ENCODE measurements at regions not wholly inside any gene's neighbourhood (a gene's known extent, or its start where the extent isn't known, plus 50 kb on each side); places are given as distances from the start of the nearest gene placed in this dataset.

DNA sequence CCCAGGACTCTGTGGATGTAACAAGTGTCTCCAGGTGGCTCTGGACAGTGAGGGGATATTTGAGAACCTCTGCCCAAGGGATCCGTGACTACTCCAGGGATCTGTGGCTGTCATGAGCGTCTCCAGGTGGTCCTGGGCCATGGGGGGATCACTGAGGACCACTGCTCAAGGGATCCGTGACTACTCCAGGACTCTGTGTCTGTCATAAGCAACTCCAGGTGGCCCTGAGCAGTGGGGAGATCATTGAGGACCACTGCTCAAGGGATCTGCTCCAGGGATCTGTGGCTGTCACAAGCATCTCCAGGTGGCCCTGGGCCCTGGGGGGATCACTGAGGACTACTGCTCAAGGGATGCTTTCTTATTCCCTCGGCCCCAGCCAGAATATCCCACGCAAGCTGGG lies 133.2 kb upstream of the ADARB2 start:
- DNase-seq (ENCODE audit: low spot score): no peak
- Histone ChIP-seq H3K9ac (ENCODE audit: low read depth in 1 of 2, low read length in 2 of 2) (no peak overlapping the region), H3K27me3 (ENCODE audit: control insufficient read depth in 4 of 4, insufficient read depth in 4 of 4, low read length in 3 of 4) (no peaks in the 10 kb centered on the region), H3K27ac (ENCODE audit: low read depth in 1 of 2, low read length in 2 of 2) (no peak overlapping the region), H3K4me3 (ENCODE audit: low read depth in 1 of 3, low read length in 3 of 3) (no peak overlapping the region), H3K4me1 (ENCODE audit: control insufficient read depth in 4 of 4, insufficient read depth in 4 of 4, low read length in 3 of 4) (no peaks in the 10 kb centered on the region), H3K9me3 (ENCODE audit: control insufficient read depth in 4 of 4, low read length in 3 of 4) (peaks cover 0 to 4% (median under 1%) of the 10 kb centered on the region in 4 donors), H3K36me3 (ENCODE audit: control insufficient read depth in 4 of 4, insufficient read depth in 3 of 4, low read depth in 1 of 4, low read length in 3 of 4) (no peaks in the 10 kb centered on the region)
- 70% methylated on average over 5 of the region's 5 CpGs for WGBS
- TF ChIP-seq, protein P1, sequence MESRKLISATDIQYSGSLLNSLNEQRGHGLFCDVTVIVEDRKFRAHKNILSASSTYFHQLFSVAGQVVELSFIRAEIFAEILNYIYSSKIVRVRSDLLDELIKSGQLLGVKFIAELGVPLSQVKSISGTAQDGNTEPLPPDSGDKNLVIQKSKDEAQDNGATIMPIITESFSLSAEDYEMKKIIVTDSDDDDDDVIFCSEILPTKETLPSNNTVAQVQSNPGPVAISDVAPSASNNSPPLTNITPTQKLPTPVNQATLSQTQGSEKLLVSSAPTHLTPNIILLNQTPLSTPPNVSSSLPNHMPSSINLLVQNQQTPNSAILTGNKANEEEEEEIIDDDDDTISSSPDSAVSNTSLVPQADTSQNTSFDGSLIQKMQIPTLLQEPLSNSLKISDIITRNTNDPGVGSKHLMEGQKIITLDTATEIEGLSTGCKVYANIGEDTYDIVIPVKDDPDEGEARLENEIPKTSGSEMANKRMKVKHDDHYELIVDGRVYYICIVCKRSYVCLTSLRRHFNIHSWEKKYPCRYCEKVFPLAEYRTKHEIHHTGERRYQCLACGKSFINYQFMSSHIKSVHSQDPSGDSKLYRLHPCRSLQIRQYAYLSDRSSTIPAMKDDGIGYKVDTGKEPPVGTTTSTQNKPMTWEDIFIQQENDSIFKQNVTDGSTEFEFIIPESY (IDR thresholded peaks at IDR 0.05): no peak
- no peak for TF ChIP-seq RAD21 (IDR thresholded peaks at IDR 0.05)

DNA sequence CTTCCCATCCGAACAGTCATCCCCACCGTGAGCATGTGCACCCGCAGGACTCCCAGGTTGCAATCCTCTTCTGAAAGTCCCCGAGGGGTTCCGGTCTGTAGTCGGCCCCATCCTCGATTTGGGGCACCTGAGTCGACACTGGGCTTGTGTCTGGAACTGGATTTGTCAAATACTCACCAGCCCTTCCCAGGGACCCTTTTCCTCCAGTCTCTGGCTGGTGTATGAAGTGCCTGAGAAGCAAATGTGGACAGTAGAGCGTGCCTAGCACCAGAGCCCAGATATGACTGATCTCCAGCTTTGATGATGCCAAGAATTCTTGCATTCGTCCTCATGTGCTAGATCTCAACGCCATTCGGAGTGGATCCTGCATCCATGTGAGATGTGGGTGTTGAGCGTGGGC lies 132.5 kb upstream of the ADARB2 start:
- Histone ChIP-seq H3K9me3 (ENCODE audit: control insufficient read depth in 4 of 4, low read length in 3 of 4) (no peaks in the 10 kb centered on the region), H3K36me3 (ENCODE audit: control insufficient read depth in 4 of 4, insufficient read depth in 3 of 4, low read depth in 1 of 4, low read length in 3 of 4) (no peaks in the 10 kb centered on the region), H3K4me3 (ENCODE audit: low read depth in 1 of 3, low read length in 3 of 3) (no peak overlapping the region), H3K4me1 (ENCODE audit: control insufficient read depth in 4 of 4, insufficient read depth in 4 of 4, low read length in 3 of 4) (no peaks in the 10 kb centered on the region), H3K27ac (ENCODE audit: low read depth in 1 of 2, low read length in 2 of 2) (no peak overlapping the region), H3K27me3 (ENCODE audit: control insufficient read depth in 4 of 4, insufficient read depth in 4 of 4, low read length in 3 of 4) (no peaks in the 10 kb centered on the region), H3K9ac (ENCODE audit: low read depth in 1 of 2, low read length in 2 of 2) (no peak overlapping the region)
- WGBS: 77% methylated on average over 13 of the region's 13 CpGs
- no peak for DNase-seq (ENCODE audit: low spot score)
- no peak for TF ChIP-seq HNF4A (conservative IDR thresholded peaks at IDR 0.05)
- TF ChIP-seq, protein P2, sequence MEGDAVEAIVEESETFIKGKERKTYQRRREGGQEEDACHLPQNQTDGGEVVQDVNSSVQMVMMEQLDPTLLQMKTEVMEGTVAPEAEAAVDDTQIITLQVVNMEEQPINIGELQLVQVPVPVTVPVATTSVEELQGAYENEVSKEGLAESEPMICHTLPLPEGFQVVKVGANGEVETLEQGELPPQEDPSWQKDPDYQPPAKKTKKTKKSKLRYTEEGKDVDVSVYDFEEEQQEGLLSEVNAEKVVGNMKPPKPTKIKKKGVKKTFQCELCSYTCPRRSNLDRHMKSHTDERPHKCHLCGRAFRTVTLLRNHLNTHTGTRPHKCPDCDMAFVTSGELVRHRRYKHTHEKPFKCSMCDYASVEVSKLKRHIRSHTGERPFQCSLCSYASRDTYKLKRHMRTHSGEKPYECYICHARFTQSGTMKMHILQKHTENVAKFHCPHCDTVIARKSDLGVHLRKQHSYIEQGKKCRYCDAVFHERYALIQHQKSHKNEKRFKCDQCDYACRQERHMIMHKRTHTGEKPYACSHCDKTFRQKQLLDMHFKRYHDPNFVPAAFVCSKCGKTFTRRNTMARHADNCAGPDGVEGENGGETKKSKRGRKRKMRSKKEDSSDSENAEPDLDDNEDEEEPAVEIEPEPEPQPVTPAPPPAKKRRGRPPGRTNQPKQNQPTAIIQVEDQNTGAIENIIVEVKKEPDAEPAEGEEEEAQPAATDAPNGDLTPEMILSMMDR (IDR thresholded peaks at IDR 0.05; ENCODE audit: low read depth, low read length, missing input control): no peak

DNA sequence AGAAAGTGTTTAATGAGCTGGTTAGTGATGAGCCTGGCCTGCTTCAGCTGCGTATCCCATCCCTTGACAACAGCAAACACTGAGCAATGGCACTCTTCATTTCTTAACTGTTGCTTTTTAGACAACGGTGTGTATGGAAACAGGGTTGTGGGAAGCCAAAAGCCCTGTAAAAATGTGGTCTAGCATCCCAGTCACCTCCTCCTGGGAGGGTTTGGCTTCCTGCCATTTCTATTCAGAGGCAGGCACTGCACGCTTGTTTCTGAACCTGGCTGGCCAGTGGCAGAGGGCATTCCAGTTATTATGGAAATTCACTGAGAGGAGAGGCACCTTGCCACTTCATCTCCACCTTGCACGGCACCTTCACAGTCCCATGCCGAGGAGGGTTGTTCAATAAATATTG lies 123.0 kb upstream of the ADARB2 start:
- WGBS: 79% methylated on average over 5 of the region's 5 CpGs
- Histone ChIP-seq H3K27ac (ENCODE audit: low read depth in 1 of 2, low read length in 2 of 2) (no peak overlapping the region), H3K9me3 (ENCODE audit: control insufficient read depth in 4 of 4, low read length in 3 of 4) (peaks cover 0 to 6% (median 5%) of the 10 kb centered on the region in 4 donors), H3K4me1 (ENCODE audit: control insufficient read depth in 4 of 4, insufficient read depth in 4 of 4, low read length in 3 of 4) (no peaks in the 10 kb centered on the region), H3K36me3 (ENCODE audit: control insufficient read depth in 4 of 4, insufficient read depth in 3 of 4, low read depth in 1 of 4, low read length in 3 of 4) (no peaks in the 10 kb centered on the region), H3K9ac (ENCODE audit: low read depth in 1 of 2, low read length in 2 of 2) (no peak overlapping the region), H3K27me3 (ENCODE audit: control insufficient read depth in 4 of 4, insufficient read depth in 4 of 4, low read length in 3 of 4) (no peaks in the 10 kb centered on the region), H3K4me3 (ENCODE audit: low read depth in 1 of 3, low read length in 3 of 3) (no peak overlapping the region)
- TF ChIP-seq HNF4A (conservative IDR thresholded peaks at IDR 0.05): no peak
- no peak for TF ChIP-seq RAD21 (IDR thresholded peaks at IDR 0.05)
- TF ChIP-seq, protein P3, sequence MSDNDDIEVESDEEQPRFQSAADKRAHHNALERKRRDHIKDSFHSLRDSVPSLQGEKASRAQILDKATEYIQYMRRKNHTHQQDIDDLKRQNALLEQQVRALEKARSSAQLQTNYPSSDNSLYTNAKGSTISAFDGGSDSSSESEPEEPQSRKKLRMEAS (IDR thresholded peaks at IDR 0.05): no peak
- no peak for TF ChIP-seq NR2F2 (IDR thresholded peaks at IDR 0.05)
- TF ChIP-seq, protein P1 (IDR thresholded peaks at IDR 0.05): no peak
- no peak for TF ChIP-seq HNF4G (IDR thresholded peaks at IDR 0.05)
- TF ChIP-seq JUND (IDR thresholded peaks at IDR 0.05): no peak
- no peak for TF ChIP-seq EGR1 (IDR thresholded peaks at IDR 0.05; ENCODE audit: low read depth in 2 of 2)
- no peak for TF ChIP-seq YY1 (IDR thresholded peaks at IDR 0.05)
- no peak for TF ChIP-seq SP1 (IDR thresholded peaks at IDR 0.05)
- TF ChIP-seq TAF1 (conservative IDR thresholded peaks at IDR 0.05): no peak
- TF ChIP-seq, protein P2 (IDR thresholded peaks at IDR 0.05; ENCODE audit: low read depth, low read length, missing input control): no peak
- TF ChIP-seq RXRA (IDR thresholded peaks at IDR 0.05): no peak
- TF ChIP-seq GABPA (IDR thresholded peaks at IDR 0.05 in 1 of 2, conservative IDR thresholded peaks at IDR 0.05 in 1 of 2): no peak
- TF ChIP-seq FOXA2 (IDR thresholded peaks at IDR 0.05): no peak
- TF ChIP-seq, protein P4, sequence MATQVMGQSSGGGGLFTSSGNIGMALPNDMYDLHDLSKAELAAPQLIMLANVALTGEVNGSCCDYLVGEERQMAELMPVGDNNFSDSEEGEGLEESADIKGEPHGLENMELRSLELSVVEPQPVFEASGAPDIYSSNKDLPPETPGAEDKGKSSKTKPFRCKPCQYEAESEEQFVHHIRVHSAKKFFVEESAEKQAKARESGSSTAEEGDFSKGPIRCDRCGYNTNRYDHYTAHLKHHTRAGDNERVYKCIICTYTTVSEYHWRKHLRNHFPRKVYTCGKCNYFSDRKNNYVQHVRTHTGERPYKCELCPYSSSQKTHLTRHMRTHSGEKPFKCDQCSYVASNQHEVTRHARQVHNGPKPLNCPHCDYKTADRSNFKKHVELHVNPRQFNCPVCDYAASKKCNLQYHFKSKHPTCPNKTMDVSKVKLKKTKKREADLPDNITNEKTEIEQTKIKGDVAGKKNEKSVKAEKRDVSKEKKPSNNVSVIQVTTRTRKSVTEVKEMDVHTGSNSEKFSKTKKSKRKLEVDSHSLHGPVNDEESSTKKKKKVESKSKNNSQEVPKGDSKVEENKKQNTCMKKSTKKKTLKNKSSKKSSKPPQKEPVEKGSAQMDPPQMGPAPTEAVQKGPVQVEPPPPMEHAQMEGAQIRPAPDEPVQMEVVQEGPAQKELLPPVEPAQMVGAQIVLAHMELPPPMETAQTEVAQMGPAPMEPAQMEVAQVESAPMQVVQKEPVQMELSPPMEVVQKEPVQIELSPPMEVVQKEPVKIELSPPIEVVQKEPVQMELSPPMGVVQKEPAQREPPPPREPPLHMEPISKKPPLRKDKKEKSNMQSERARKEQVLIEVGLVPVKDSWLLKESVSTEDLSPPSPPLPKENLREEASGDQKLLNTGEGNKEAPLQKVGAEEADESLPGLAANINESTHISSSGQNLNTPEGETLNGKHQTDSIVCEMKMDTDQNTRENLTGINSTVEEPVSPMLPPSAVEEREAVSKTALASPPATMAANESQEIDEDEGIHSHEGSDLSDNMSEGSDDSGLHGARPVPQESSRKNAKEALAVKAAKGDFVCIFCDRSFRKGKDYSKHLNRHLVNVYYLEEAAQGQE (IDR thresholded peaks at IDR 0.05): no peak
- no peak for DNase-seq (ENCODE audit: low spot score)
